ENCODE measurements at regions not wholly inside any gene's neighbourhood (a gene's known extent, or its start where the extent isn't known, plus 50 kb on each side); places are given as distances from the start of the nearest gene placed in this dataset.

GRCh38 chr1:199792874-199793273 is 234.6 kb upstream of the NR5A2 start:
- FAIRE-seq = no peak
- Histone ChIP-seq H3K4me1 (ENCODE audit: control insufficient read depth, insufficient read depth, low read length) (no peaks in the 10 kb centered on the region), H4K20me1 (ENCODE audit: control insufficient read depth, insufficient read depth) (no peaks in the 10 kb centered on the region), H3K79me2 (ENCODE audit: control insufficient read depth, insufficient read depth, low read length) (no peaks in the 10 kb centered on the region), H3K9ac (ENCODE audit: control insufficient read depth, insufficient read depth, low read length) (no peak overlapping the region), H3K27ac (ENCODE audit: control insufficient read depth, insufficient read depth) (no peak overlapping the region), H2AFZ (ENCODE audit: control insufficient read depth, low read depth, low read length) (no peak overlapping the region), H3K9me3 (replicated peaks; ENCODE audit: control insufficient read depth, insufficient read depth, low read length) (no peaks in the 10 kb centered on the region), H3K36me3 (ENCODE audit: control insufficient read depth in 2 of 2, insufficient read depth in 2 of 2, low read length in 1 of 2) (no peaks in the 10 kb centered on the region), H3K27me3 (replicated peaks in 1 of 2; ENCODE audit: control insufficient read depth in 2 of 2, insufficient read depth in 2 of 2, low read length in 1 of 2) (no peaks in the 10 kb centered on the region; a peak in 1 of 4 replicates), H3K4me2 (ENCODE audit: control insufficient read depth, insufficient read depth) (no peak overlapping the region), H3K4me3 (no peak overlapping the region)
- POLR2A ChIA-PET = no interaction called here
- CTCF ChIA-PET = interaction anchor here (1.4 to 1.6 kb wide), 2 partner anchors 11 to 14 kb away, joined by 3 to 4 read pairs; no protein-coding TSS in a partner anchor
- in situ Hi-C loops (cut with MboI) = no loop called here
- no TSS peak for BruUV-seq (replicated peaks)
- 0% methylated on average over 1 of the region's 1 CpG for whole genome bisulfite sequencing (ENCODE audit: insufficient coverage, insufficient replicate concordance, low lambda C conversion rate, missing lambda C conversion rate)
- RAD21 ChIA-PET (ENCODE audit: unreplicated experiment) = no interaction called here
- DNase-seq (ENCODE audit: low read depth, low spot score) = no peak
- ATAC-seq = no peak
- SMC1A ChIA-PET (ENCODE audit: uncharacterized antibody, unreplicated experiment) = no interaction called here
- intact Hi-C loops (cut with micrococcal nuclease; ENCODE audit: unreplicated experiment) = no loop called here
- no peak for TF ChIP-seq SIX5 (IDR thresholded peaks at IDR 0.05; ENCODE audit: low read depth, low read length, severe bottlenecking)
- no peak for TF ChIP-seq ZZZ3 (IDR thresholded peaks at IDR 0.05; ENCODE audit: control insufficient read depth, insufficient read length, low read depth)

DNA sequence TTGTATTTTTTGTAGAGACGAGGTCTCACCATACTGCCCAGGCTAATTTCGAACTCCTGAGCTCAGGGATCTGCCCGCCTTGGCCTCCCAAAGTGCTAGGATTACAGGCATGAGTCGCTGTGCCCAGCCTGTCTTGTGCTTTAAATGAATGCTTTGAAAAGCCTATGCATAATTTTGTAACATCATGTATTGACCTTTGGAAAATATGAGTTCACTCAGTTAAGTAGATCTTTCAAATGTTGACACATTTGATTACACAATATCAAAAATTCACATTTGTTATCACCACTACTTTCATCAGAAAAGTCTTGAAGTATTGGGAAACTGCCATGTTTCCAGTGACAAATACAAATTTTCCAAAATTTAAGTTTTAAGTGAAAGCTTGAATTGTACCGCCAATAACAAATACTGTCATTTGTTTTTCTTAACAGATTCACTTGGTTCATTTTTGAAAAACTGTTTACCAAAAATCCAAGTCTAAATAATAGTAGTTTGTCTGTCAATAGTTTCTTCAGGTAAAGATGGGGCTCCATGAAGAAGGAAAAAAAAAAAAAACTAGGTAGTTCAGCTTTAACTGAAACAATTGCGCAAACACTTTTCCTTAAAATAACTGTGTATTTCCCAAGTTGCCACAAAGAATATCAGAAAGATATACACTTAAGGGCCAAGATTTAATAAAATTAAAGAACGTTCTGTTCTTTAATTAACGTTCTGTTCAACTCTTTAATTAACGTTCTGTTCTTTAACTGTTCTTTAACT is 233.2 kb upstream of the NR5A2 start:
- FAIRE-seq (no peak), ATAC-seq (no peak), DNase-seq (ENCODE audit: low read depth, low spot score) (no peak)
- Histone ChIP-seq H4K20me1 (ENCODE audit: control insufficient read depth, insufficient read depth) (no peaks in the 10 kb centered on the region), H3K9me3 (replicated peaks; ENCODE audit: control insufficient read depth, insufficient read depth, low read length) (no peaks in the 10 kb centered on the region), H3K27me3 (replicated peaks in 1 of 2; ENCODE audit: control insufficient read depth in 2 of 2, insufficient read depth in 2 of 2, low read length in 1 of 2) (no peaks in the 10 kb centered on the region; a peak in 1 of 4 replicates), H3K4me3 (no peak overlapping the region), H3K36me3 (ENCODE audit: control insufficient read depth in 2 of 2, insufficient read depth in 2 of 2, low read length in 1 of 2) (no peaks in the 10 kb centered on the region), H3K4me1 (ENCODE audit: control insufficient read depth, insufficient read depth, low read length) (no peaks in the 10 kb centered on the region), H3K27ac (ENCODE audit: control insufficient read depth, insufficient read depth) (no peak overlapping the region), H3K79me2 (ENCODE audit: control insufficient read depth, insufficient read depth, low read length) (no peaks in the 10 kb centered on the region), H3K4me2 (ENCODE audit: control insufficient read depth, insufficient read depth) (no peak overlapping the region), H2AFZ (ENCODE audit: control insufficient read depth, low read depth, low read length) (no peak overlapping the region), H3K9ac (ENCODE audit: control insufficient read depth, insufficient read depth, low read length) (no peak overlapping the region)
- CTCF ChIA-PET = interaction anchor here (0.6 kb wide), 1 partner anchor 32 kb away, joined by 3 read pairs; no protein-coding TSS in a partner anchor
- SMC1A ChIA-PET (ENCODE audit: uncharacterized antibody, unreplicated experiment) = interaction anchor here (0.6 kb wide), 1 partner anchor 10 kb away, joined by 4 read pairs; no protein-coding TSS in a partner anchor
- intact Hi-C loops (cut with micrococcal nuclease; ENCODE audit: unreplicated experiment) = no loop called here
- WGBS (ENCODE audit: insufficient coverage, insufficient replicate concordance, low lambda C conversion rate, missing lambda C conversion rate) = 33% methylated on average over 9 of the region's 9 CpGs
- POLR2A ChIA-PET = no interaction called here
- RAD21 ChIA-PET (ENCODE audit: unreplicated experiment) = no interaction called here
- no peak for TF ChIP-seq PAX5 (IDR thresholded peaks at IDR 0.05; ENCODE audit: borderline replicate concordance, low read depth, low read length)
- no peak for TF ChIP-seq MXI1 (IDR thresholded peaks at IDR 0.05; ENCODE audit: low read depth, low read length)
- no peak for TF ChIP-seq USF2 (IDR thresholded peaks at IDR 0.05; ENCODE audit: borderline replicate concordance, low read depth, low read length)
- no peak for TF ChIP-seq RELB (IDR thresholded peaks at IDR 0.05; ENCODE audit: low read depth)
- TF ChIP-seq SREBF2 (IDR thresholded peaks at IDR 0.05; ENCODE audit: low read length) = no peak
- TF ChIP-seq HDAC6 (IDR thresholded peaks at IDR 0.05; ENCODE audit: unreplicated experiment) = no peak
- BruUV-seq (replicated peaks) = no TSS peak
- in situ Hi-C loops (cut with MboI) = no loop called here
